H9 (cell line): ENCODE measurements at regions not wholly inside any gene's neighbourhood (a gene's known extent, or its start where the extent isn't known, plus 50 kb on each side); places are given as distances from the start of the nearest gene placed in this dataset.

ENCODE experiments used
- DNase-seq: peaks from one replicate; pipeline ENCODE4 v3.0.0-alpha.2; 2017
- H2AFZ ChIP-seq: one replicate; pipeline ENCODE4 v1.6.1; 2013; ENCODE audit warnings: mild to moderate bottlenecking, low read length, control low read depth, moderate library complexity
- H2AK5ac ChIP-seq: 2 replicates; pipeline ENCODE4 v1.6.1; 2013; ENCODE audit warnings: low read length, control low read depth, mixed read lengths; ENCODE audit not compliant: insufficient read length
- H2BK120ac ChIP-seq: one replicate; pipeline ENCODE4 v1.6.1; 2013; ENCODE audit warnings: low read depth, mild to moderate bottlenecking, low read length, control low read depth, inconsistent platforms; ENCODE audit not compliant: poor library complexity, severe bottlenecking
- H2BK12ac ChIP-seq: 2 replicates; pipeline ENCODE4 v1.6.1; 2013; ENCODE audit warnings: low read length, control low read depth, mixed read lengths, low read depth; ENCODE audit not compliant: insufficient read length
- H2BK15ac ChIP-seq: 2 replicates; pipeline ENCODE4 v1.6.1; 2013; ENCODE audit warnings: low read depth, low read length, control low read depth
- H2BK20ac ChIP-seq: one replicate; pipeline ENCODE4 v1.6.1; 2013; ENCODE audit warnings: low read depth, mild to moderate bottlenecking, low read length, control low read depth, inconsistent platforms; ENCODE audit not compliant: poor library complexity, severe bottlenecking
- H2BK5ac ChIP-seq: 2 replicates; pipeline ENCODE4 v1.6.1; 2013; ENCODE audit warnings: low read length, control low read depth, mixed read lengths; ENCODE audit not compliant: insufficient read length
- H3K14ac ChIP-seq: 2 replicates; pipeline ENCODE4 v1.6.1; 2013; ENCODE audit warnings: low read length, control low read depth; ENCODE audit not compliant: insufficient read depth
- H3K18ac ChIP-seq: 2 replicates; pipeline ENCODE4 v1.6.1; 2013; ENCODE audit warnings: low read depth, mild to moderate bottlenecking, mixed read lengths, low read length, control low read depth; ENCODE audit not compliant: insufficient read length
- H3K23ac ChIP-seq: 2 replicates; pipeline ENCODE4 v1.6.1; 2013; ENCODE audit warnings: low read length, control low read depth, mixed read lengths, low read depth; ENCODE audit not compliant: insufficient read length
- H3K23me2 ChIP-seq: 2 replicates; pipeline ENCODE4 v1.6.1; 2013; ENCODE audit warnings: low read depth, mild to moderate bottlenecking, mixed read lengths, low read length, control low read depth; ENCODE audit not compliant: insufficient read length, poor library complexity, severe bottlenecking
- H3K27ac ChIP-seq: 2 replicates; pipeline ENCODE4 v1.5.1; 2013; ENCODE audit warnings: low read length, control low read depth, mixed read lengths, low read depth; ENCODE audit not compliant: insufficient read length
- H3K27me3 ChIP-seq: 2 replicates; pipeline ENCODE4 v1.6.1; 2013; ENCODE audit warnings: low read length, control low read depth, inconsistent platforms; ENCODE audit not compliant: insufficient read depth
- H3K4ac ChIP-seq: 2 replicates; pipeline ENCODE4 v1.6.1; 2013; ENCODE audit warnings: low read depth, mild to moderate bottlenecking, control low read depth, inconsistent platforms, low read length, moderate library complexity
- H3K4me1 ChIP-seq: 2 replicates; pipeline ENCODE4 v1.6.1; 2013; ENCODE audit warnings: low read length, control low read depth, inconsistent platforms; ENCODE audit not compliant: insufficient read depth
- H3K4me2 ChIP-seq: 2 replicates; pipeline ENCODE4 v1.6.1; 2013; ENCODE audit warnings: low read length, control low read depth, mixed read lengths; ENCODE audit not compliant: insufficient read length, insufficient read depth
- H3K56ac ChIP-seq: 2 replicates; pipeline ENCODE4 v1.6.1; 2013; ENCODE audit warnings: low read depth, mild to moderate bottlenecking, mixed read lengths, low read length, control low read depth; ENCODE audit not compliant: insufficient read length
- H3K79me1 ChIP-seq: 2 replicates; pipeline ENCODE4 v1.6.1; 2013; ENCODE audit warnings: low read depth, mild to moderate bottlenecking, moderate library complexity, low read length, control low read depth, inconsistent platforms; ENCODE audit not compliant: insufficient read depth, poor library complexity, severe bottlenecking
- H3K79me2 ChIP-seq: 2 replicates; pipeline ENCODE4 v1.6.1; 2013; ENCODE audit warnings: low read length, control low read depth, inconsistent platforms; ENCODE audit not compliant: insufficient read depth
- H3K9ac ChIP-seq: 2 replicates; pipeline ENCODE4 v1.6.1; 2013; ENCODE audit warnings: low read length, control low read depth, mixed read lengths; ENCODE audit not compliant: insufficient read length; ENCODE audit errors: extremely low read depth
- H3K9me3 ChIP-seq: one replicate; pipeline ENCODE4 v1.6.1; 2013; ENCODE audit warnings: low read depth, low read length, inconsistent platforms; ENCODE audit not compliant: control insufficient read depth
- H3T11ph ChIP-seq: one replicate; pipeline ENCODE4 v1.6.1; 2013; ENCODE audit warnings: mild to moderate bottlenecking, low read length, control low read depth, inconsistent platforms
- H4K20me1 ChIP-seq: one replicate; pipeline ENCODE4 v1.6.1; 2013; ENCODE audit not compliant: control insufficient read depth, insufficient read length, insufficient read depth
- H4K5ac ChIP-seq: 2 replicates; pipeline ENCODE4 v1.6.1; 2013; ENCODE audit warnings: low read depth, mild to moderate bottlenecking, mixed read lengths, low read length, control low read depth; ENCODE audit not compliant: insufficient read length
- H4K8ac ChIP-seq: replicated peaks from 2 replicates; pipeline ENCODE4 v1.6.1; 2013; ENCODE audit warnings: low read length, control low read depth, mixed read lengths, low read depth; ENCODE audit not compliant: insufficient read length
- H4K91ac ChIP-seq: 2 replicates; pipeline ENCODE4 v1.6.1; 2013; ENCODE audit warnings: low read depth, mild to moderate bottlenecking, moderate library complexity, mixed read lengths, low read length, control low read depth; ENCODE audit not compliant: insufficient read length
- H3K27ac Mint-ChIP-seq, 3 experiments: 2 replicates in 2 of 3; 3 replicates in 1 of 3; pipeline ENCODE4 v1.8.0; 2020 to 2021; ENCODE audit warnings: mixed read lengths in 3 of 3, mild to moderate bottlenecking in 1 of 3, moderate library complexity in 1 of 3
- H3K27me3 Mint-ChIP-seq: 2 replicates; pipeline ENCODE4 v1.8.0; 2021; ENCODE audit warnings: low read depth, mild to moderate bottlenecking, moderate library complexity, mixed read lengths
- H3K36me3 Mint-ChIP-seq, 3 experiments: 2 replicates in 2 of 3; 3 replicates in 1 of 3; pipeline ENCODE4 v1.8.0; 2020 to 2021; ENCODE audit warnings: low read depth in 3 of 3, mixed read lengths in 3 of 3; ENCODE audit not compliant: insufficient read depth in 1 of 3
- H3K4me1 Mint-ChIP-seq, 2 experiments: 2 replicates each; pipeline ENCODE4 v1.8.0; 2020; ENCODE audit warnings: mixed read lengths in 2 of 2
- H3K4me3 Mint-ChIP-seq, 2 experiments: 2 replicates in 1 of 2; 3 replicates in 1 of 2; pipeline ENCODE4 v1.8.0; 2020 to 2021; ENCODE audit warnings: mild to moderate bottlenecking in 2 of 2, mixed read lengths in 2 of 2, moderate library complexity in 1 of 2
- H3K9me3 Mint-ChIP-seq, 2 experiments: 2 replicates in 1 of 2; 3 replicates in 1 of 2; pipeline ENCODE4 v1.8.0; 2020; ENCODE audit warnings: mild to moderate bottlenecking in 2 of 2, mixed read lengths in 2 of 2, moderate library complexity in 1 of 2
- CTCF ChIP-seq: fragments of 200-600 bp; sonication (generic); conservative IDR thresholded peaks from 3 replicates; pipeline ENCODE4 v1.8.0; 2021; ENCODE audit warnings: antibody characterized with exemption, mild to moderate bottlenecking
- WGBS: extraction: QIAGEN DNeasy Blood & Tissue Kit; methylation state at CpG from one replicate; pipeline ENCODE4 v1.1.7; 2013; ENCODE audit warnings: missing lambda C conversion rate, low lambda C conversion rate, mixed read lengths; ENCODE audit not compliant: insufficient read length; ENCODE audit errors: extremely low coverage; 5-methylcytosine and 5-hydroxymethylcytosine counted together

DNA sequence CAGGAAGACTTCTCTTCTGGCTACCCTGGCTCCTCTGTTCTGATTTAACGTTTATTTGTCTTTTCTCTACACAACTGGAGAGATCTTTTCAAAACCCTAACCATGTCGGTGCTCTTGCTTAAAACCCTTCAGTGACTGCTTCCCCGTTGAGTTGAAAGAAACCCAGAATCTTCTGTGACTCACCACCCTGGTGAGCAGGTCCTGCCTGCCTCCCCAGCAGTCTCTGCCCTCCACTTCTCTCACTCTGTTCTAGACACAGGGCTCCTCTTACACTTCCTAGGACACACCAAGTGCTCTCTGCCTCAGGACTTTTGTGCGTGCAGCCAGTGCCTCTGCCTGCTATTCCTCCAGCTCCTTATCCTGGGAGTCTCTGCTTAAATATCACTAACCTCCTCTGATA, 131.4 kb downstream of the IER5 start:
- no peak overlapping the region for H2BK120ac ChIP-seq
- DNase-seq: no peak
- peaks cover 40 to 42% of the 10 kb centered on the region in 2 experiments for H3K4me1 Mint-ChIP-seq
- H2BK12ac ChIP-seq: no peak overlapping the region
- H2BK20ac ChIP-seq: no peak overlapping the region
- H4K91ac ChIP-seq: no peak overlapping the region
- no peak overlapping the region for H3K4ac ChIP-seq
- no peak overlapping the region for H3K18ac ChIP-seq
- H3K23me2 ChIP-seq: no peaks in the 10 kb centered on the region
- H4K8ac ChIP-seq: no peak overlapping the region
- H3K4me2 ChIP-seq: no peak overlapping the region
- peaks cover 2 to 22% (median 4%) of the 10 kb centered on the region in 3 experiments; a peak in 6 of 7 replicates for H3K36me3 Mint-ChIP-seq
- H3K79me1 ChIP-seq: no peaks in the 10 kb centered on the region
- H3K23ac ChIP-seq: no peak overlapping the region
- no peak overlapping the region for H3K14ac ChIP-seq
- no peak overlapping the region for H2BK5ac ChIP-seq
- no peak overlapping the region for H3K9ac ChIP-seq
- H4K5ac ChIP-seq: no peak overlapping the region
- no peak overlapping the region for H3K4me3 Mint-ChIP-seq
- WGBS: no CpG with 5 or more reads among the region's 4 CpGs
- peaks cover 15 to 17% of the 10 kb centered on the region in 2 experiments for H3K9me3 Mint-ChIP-seq
- H3K4me1 ChIP-seq: no peaks in the 10 kb centered on the region
- no peak overlapping the region for H2BK15ac ChIP-seq
- H3K9me3 ChIP-seq: no peaks in the 10 kb centered on the region
- no peak overlapping the region for H3K27ac Mint-ChIP-seq
- no peak overlapping the region for H3K56ac ChIP-seq
- no peaks in the 10 kb centered on the region for H4K20me1 ChIP-seq
- H3T11ph ChIP-seq: no peak overlapping the region
- no peak for TF ChIP-seq CTCF
- no peak overlapping the region for H3K27ac ChIP-seq
- H3K27me3 ChIP-seq: no peaks in the 10 kb centered on the region
- H3K27me3 Mint-ChIP-seq: peaks cover 4% of the 10 kb centered on the region
- H2AK5ac ChIP-seq: no peak overlapping the region
- no peak overlapping the region for H2AFZ ChIP-seq
- no peaks in the 10 kb centered on the region for H3K79me2 ChIP-seq
